ENCODE measurements at regions not wholly inside any gene's neighbourhood (a gene's known extent, or its start where the extent isn't known, plus 50 kb on each side); places are given as distances from the start of the nearest gene placed in this dataset.

- no peak for DNase-seq
- no peaks in the 10 kb centered on the region for H3K27me3 ChIP-seq
- no peaks in the 10 kb centered on the region for H3K36me3 ChIP-seq
- TF ChIP-seq EP300 (IDR thresholded peaks at IDR 0.05) (no peak), POLR2AphosphoS5 (IDR thresholded peaks at IDR 0.05) (no peak), POLR2A (IDR thresholded peaks at IDR 0.05) (no peak), CTCF (IDR thresholded peaks at IDR 0.05) (no peak)
- H3K27ac ChIP-seq: no peak overlapping the region
- peaks cover 0 to 2% (median 0%) of the 10 kb centered on the region in 4 donors for H3K9me3 ChIP-seq
- WGBS, 2 donors: 51 to 72% methylated on average over 3 of the region's 3 CpGs
- no peak overlapping the region for H3K4me3 ChIP-seq
- intact Hi-C loops (cut with DNase I): no loop called here
- H3K4me1 ChIP-seq: no peaks in the 10 kb centered on the region
Observed at GRCh38 chr3:5673521-5673920, 486.0 kb downstream of the EDEM1 start.

GRCh38 chr3:5675319-5675718, 487.8 kb downstream of the EDEM1 start:
- Histone ChIP-seq H3K9me3 (peaks cover 0 to 2% (median 0%) of the 10 kb centered on the region in 4 donors), H3K27me3 (no peaks in the 10 kb centered on the region), H3K4me1 (no peaks in the 10 kb centered on the region), H3K36me3 (no peaks in the 10 kb centered on the region), H3K4me3 (no peak overlapping the region), H3K27ac (no peak overlapping the region)
- no peak for DNase-seq
- intact Hi-C loops (cut with DNase I): no loop called here
- 89 to 91% methylated on average over 3 of the region's 3 CpGs for WGBS, 2 donors
- TF ChIP-seq CTCF (IDR thresholded peaks at IDR 0.05) (no peak), EP300 (IDR thresholded peaks at IDR 0.05) (no peak), POLR2AphosphoS5 (IDR thresholded peaks at IDR 0.05) (no peak), POLR2A (IDR thresholded peaks at IDR 0.05) (no peak)

- no peak for DNase-seq
Observed at GRCh38 chr3:5677555-5677954, 490.0 kb downstream of the EDEM1 start.

GRCh38 chr3:5678248-5678647, 490.7 kb downstream of the EDEM1 start:
- WGBS, 2 donors: 95 to 98% methylated on average over 2 of the region's 2 CpGs

More at GRCh38 chr3:5677555-5677954, 490.0 kb downstream of the EDEM1 start:
- Histone ChIP-seq H3K27me3 (no peaks in the 10 kb centered on the region), H3K4me1 (no peaks in the 10 kb centered on the region), H3K9me3 (no peaks in the 10 kb centered on the region), H3K4me3 (no peak overlapping the region), H3K27ac (no peak overlapping the region), H3K36me3 (no peaks in the 10 kb centered on the region)
- TF ChIP-seq POLR2AphosphoS5 (IDR thresholded peaks at IDR 0.05) (no peak), CTCF (IDR thresholded peaks at IDR 0.05) (no peak), EP300 (IDR thresholded peaks at IDR 0.05) (no peak), POLR2A (IDR thresholded peaks at IDR 0.05) (no peak)
- WGBS, 2 donors: 80 to 93% methylated on average over 6 of the region's 6 CpGs
- intact Hi-C loops (cut with DNase I): no loop called here

More at GRCh38 chr3:5678248-5678647, 490.7 kb downstream of the EDEM1 start:
- intact Hi-C loops (cut with DNase I): no loop called here
- TF ChIP-seq POLR2AphosphoS5 (IDR thresholded peaks at IDR 0.05) (no peak), POLR2A (IDR thresholded peaks at IDR 0.05) (no peak), CTCF (IDR thresholded peaks at IDR 0.05) (no peak), EP300 (IDR thresholded peaks at IDR 0.05) (no peak)
- Histone ChIP-seq H3K4me1 (no peaks in the 10 kb centered on the region), H3K9me3 (no peaks in the 10 kb centered on the region), H3K36me3 (no peaks in the 10 kb centered on the region), H3K27ac (no peak overlapping the region), H3K27me3 (no peaks in the 10 kb centered on the region), H3K4me3 (no peak overlapping the region)
- no peak for DNase-seq
